ENCODE measurements at regions not wholly inside any gene's neighbourhood (a gene's known extent, or its start where the extent isn't known, plus 50 kb on each side); places are given as distances from the start of the nearest gene placed in this dataset.

GRCh38 chr1:43066578-43066977 is 105.5 kb downstream of the EBNA1BP2 start:
- H3K4me3 ChIP-seq (ENCODE audit: control insufficient read depth, low read depth, low read length): no peak overlapping the region
- no peak for DNase-seq (ENCODE audit: low read depth)
- TF ChIP-seq CTCF (conservative IDR thresholded peaks at IDR 0.05; ENCODE audit: control insufficient read depth, insufficient read depth, low read depth, low read length): no peak

GRCh38 chr1:43065616-43066399 is 106.3 kb downstream of the EBNA1BP2 start:
- no peak for TF ChIP-seq CTCF (conservative IDR thresholded peaks at IDR 0.05; ENCODE audit: control insufficient read depth, insufficient read depth, low read depth, low read length)
- H3K4me3 ChIP-seq (ENCODE audit: control insufficient read depth, low read depth, low read length): no peak overlapping the region
- DNase-seq (ENCODE audit: low read depth): no peak

- H3K4me3 ChIP-seq (ENCODE audit: control insufficient read depth, low read depth, low read length): no peak overlapping the region
- no peak for TF ChIP-seq CTCF (conservative IDR thresholded peaks at IDR 0.05; ENCODE audit: control insufficient read depth, insufficient read depth, low read depth, low read length)
- DNase-seq (ENCODE audit: low read depth): no peak
Observed at GRCh38 chr1:43065191-43065590, 106.5 kb upstream of the SLC2A1 start.

DNA sequence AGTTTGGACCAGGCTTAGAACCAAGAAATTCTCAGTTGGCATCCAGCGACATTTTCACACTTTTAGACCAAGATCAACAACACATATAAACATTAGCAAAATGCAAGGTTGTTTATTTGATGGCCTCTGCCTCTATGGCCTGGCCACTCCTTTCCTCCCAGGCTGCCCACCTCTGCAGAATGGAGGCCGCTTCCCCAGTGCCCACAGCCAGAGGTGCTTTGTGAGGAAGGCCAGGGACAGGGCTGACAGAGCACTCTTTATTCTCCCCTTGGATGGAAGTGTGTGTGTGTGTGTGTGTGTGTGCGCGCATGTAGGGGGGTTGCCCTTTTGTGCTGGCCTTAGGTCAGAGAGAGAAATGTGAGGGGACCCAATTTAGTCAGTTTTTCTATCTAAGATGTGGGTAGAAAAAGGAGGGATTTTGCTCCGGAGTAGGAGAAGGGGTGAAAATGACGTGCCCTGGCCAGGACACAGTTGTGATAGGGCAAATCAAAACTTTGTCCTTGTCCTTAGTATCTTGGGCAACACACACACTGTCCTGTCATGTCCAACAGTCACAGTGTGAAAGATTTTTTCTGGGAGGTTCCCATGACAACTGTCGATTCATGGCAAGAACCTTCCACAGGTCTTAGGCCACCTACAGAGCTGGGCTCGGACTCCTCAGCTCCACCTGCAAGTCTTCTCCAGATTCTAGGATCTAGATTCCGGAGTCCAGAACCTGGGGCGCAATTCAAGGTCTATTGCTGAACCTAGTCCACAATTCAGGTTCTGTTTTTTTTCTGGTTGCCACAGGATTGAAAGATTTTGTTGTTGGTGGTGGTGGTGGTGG is 104.9 kb upstream of the SLC2A1 start:
- no peak for TF ChIP-seq CTCF (conservative IDR thresholded peaks at IDR 0.05; ENCODE audit: control insufficient read depth, insufficient read depth, low read depth, low read length)
- DNase-seq (ENCODE audit: low read depth): no peak
- no peak overlapping the region for H3K4me3 ChIP-seq (ENCODE audit: control insufficient read depth, low read depth, low read length)

GRCh38 chr1:43062527-43063095 is 103.9 kb upstream of the SLC2A1 start:
- no peak overlapping the region for H3K4me3 ChIP-seq (ENCODE audit: control insufficient read depth, low read depth, low read length)
- no peak for DNase-seq (ENCODE audit: low read depth)
- TF ChIP-seq CTCF (conservative IDR thresholded peaks at IDR 0.05; ENCODE audit: control insufficient read depth, insufficient read depth, low read depth, low read length): no peak

DNA sequence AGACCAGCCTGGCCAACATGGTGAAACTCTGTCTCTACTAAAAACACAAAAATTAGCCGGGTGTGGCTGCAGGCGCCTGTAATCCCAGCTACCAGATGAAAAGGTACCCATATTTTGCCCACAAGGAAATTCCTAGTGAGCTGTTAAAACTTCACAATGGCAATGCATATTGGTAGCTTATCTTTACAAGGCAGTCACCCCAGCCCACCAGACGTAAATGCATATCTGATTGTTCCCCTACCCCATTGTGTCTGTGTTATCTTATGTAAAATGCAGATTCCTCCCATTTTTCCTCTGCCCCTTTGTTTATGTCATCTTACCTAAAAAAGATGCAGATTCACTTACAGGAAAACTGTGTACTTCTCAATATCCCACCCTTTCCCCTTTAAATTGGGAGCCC is 103.1 kb upstream of the SLC2A1 start:
- no peak for TF ChIP-seq CTCF (conservative IDR thresholded peaks at IDR 0.05; ENCODE audit: control insufficient read depth, insufficient read depth, low read depth, low read length)
- no peak overlapping the region for H3K4me3 ChIP-seq (ENCODE audit: control insufficient read depth, low read depth, low read length)
- no peak for DNase-seq (ENCODE audit: low read depth)
